ENCODE measurements at regions not wholly inside any gene's neighbourhood (a gene's known extent, or its start where the extent isn't known, plus 50 kb on each side); places are given as distances from the start of the nearest gene placed in this dataset.

- TF ChIP-seq CTCF (IDR thresholded peaks at IDR 0.05; ENCODE audit: insufficient read depth, low read length, poor library complexity, severe bottlenecking) (no peak), EZH2phosphoT487 (conservative IDR thresholded peaks at IDR 0.05; ENCODE audit: low read length) (no peak)
Measured at GRCh38 chr15:88989578-88989977, 76.4 kb upstream of the MFGE8 start.
